ENCODE measurements at regions not wholly inside any gene's neighbourhood (a gene's known extent, or its start where the extent isn't known, plus 50 kb on each side); places are given as distances from the start of the nearest gene placed in this dataset.

- TF ChIP-seq, protein P1, sequence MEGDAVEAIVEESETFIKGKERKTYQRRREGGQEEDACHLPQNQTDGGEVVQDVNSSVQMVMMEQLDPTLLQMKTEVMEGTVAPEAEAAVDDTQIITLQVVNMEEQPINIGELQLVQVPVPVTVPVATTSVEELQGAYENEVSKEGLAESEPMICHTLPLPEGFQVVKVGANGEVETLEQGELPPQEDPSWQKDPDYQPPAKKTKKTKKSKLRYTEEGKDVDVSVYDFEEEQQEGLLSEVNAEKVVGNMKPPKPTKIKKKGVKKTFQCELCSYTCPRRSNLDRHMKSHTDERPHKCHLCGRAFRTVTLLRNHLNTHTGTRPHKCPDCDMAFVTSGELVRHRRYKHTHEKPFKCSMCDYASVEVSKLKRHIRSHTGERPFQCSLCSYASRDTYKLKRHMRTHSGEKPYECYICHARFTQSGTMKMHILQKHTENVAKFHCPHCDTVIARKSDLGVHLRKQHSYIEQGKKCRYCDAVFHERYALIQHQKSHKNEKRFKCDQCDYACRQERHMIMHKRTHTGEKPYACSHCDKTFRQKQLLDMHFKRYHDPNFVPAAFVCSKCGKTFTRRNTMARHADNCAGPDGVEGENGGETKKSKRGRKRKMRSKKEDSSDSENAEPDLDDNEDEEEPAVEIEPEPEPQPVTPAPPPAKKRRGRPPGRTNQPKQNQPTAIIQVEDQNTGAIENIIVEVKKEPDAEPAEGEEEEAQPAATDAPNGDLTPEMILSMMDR (conservative IDR thresholded peaks at IDR 0.05; ENCODE audit: low read length), result no peak
- no peak for TF ChIP-seq EZH2phosphoT487 (IDR thresholded peaks at IDR 0.05; ENCODE audit: borderline replicate concordance)
Measured at GRCh38 chr20:22389836-22390542, 194.4 kb downstream of the FOXA2 start.

Data from Loucy (cell line).